KMS-11 (cell line): ENCODE measurements at regions not wholly inside any gene's neighbourhood (a gene's known extent, or its start where the extent isn't known, plus 50 kb on each side); places are given as distances from the start of the nearest gene placed in this dataset.

Source experiments
- H2AFZ ChIP-seq: fragments of 200-600 bp; sonication (generic); 2 replicates; pipeline ENCODE4 v1.6.1; 2016; ENCODE audit warnings: antibody characterized with exemption, mixed run types, low read depth
- H3K27ac ChIP-seq: fragments of 200-600 bp; sonication (generic); 2 replicates; pipeline ENCODE4 v1.6.1; 2016; ENCODE audit warnings: mild to moderate bottlenecking, mixed run types
- H3K27me3 ChIP-seq: fragments of 200-600 bp; sonication (generic); 2 replicates; pipeline ENCODE4 v1.6.1; 2017; ENCODE audit warnings: mild to moderate bottlenecking, low read depth, mixed run types, moderate library complexity; ENCODE audit not compliant: insufficient read depth
- H3K36me3 ChIP-seq: fragments of 200-600 bp; sonication (generic); 2 replicates; pipeline ENCODE4 v1.6.1; 2017; ENCODE audit warnings: mild to moderate bottlenecking, mixed run types; ENCODE audit not compliant: insufficient read depth
- H3K4me1 ChIP-seq: fragments of 200-600 bp; sonication (generic); 2 replicates; pipeline ENCODE4 v1.6.1; 2016; ENCODE audit warnings: mild to moderate bottlenecking, low read depth, mixed run types; ENCODE audit not compliant: poor library complexity, severe bottlenecking
- H3K4me2 ChIP-seq: fragments of 200-600 bp; sonication (generic); 2 replicates; pipeline ENCODE4 v1.7.0; 2016; ENCODE audit warnings: mild to moderate bottlenecking, mixed run types
- H3K4me3 ChIP-seq: fragments of 200-600 bp; sonication (generic); IDR thresholded peaks from 2 replicates; pipeline ENCODE4 v1.6.1; 2017; ENCODE audit warnings: low read depth, low read length, mixed read lengths; ENCODE audit not compliant: insufficient read depth
- H3K79me2 ChIP-seq: fragments of 200-600 bp; sonication (generic); 2 replicates; pipeline ENCODE4 v1.6.1; 2016; ENCODE audit warnings: low read depth, mixed run types; ENCODE audit not compliant: insufficient read depth
- H3K9ac ChIP-seq: fragments of 200-600 bp; sonication (generic); 2 replicates; pipeline ENCODE4 v1.6.1; 2016; ENCODE audit warnings: mild to moderate bottlenecking, mixed run types
- H4K20me1 ChIP-seq: fragments of 200-600 bp; sonication (generic); 2 replicates; pipeline ENCODE4 v1.6.1; 2016; ENCODE audit warnings: mild to moderate bottlenecking, mixed run types; ENCODE audit not compliant: insufficient read depth
- CTCF ChIP-seq: fragments of 200-600 bp; sonication (generic); conservative IDR thresholded peaks from 2 replicates; pipeline ENCODE4 v1.6.1; 2017; ENCODE audit warnings: low read depth, mild to moderate bottlenecking, antibody characterized with exemption, low read length, moderate library complexity, mixed read lengths

- Histone ChIP-seq H3K79me2 (no peaks in the 10 kb centered on the region), H3K4me3 (no peak overlapping the region), H3K4me1 (no peaks in the 10 kb centered on the region), H3K36me3 (no peaks in the 10 kb centered on the region), H3K27me3 (no peaks in the 10 kb centered on the region), H3K27ac (no peak overlapping the region), H4K20me1 (no peaks in the 10 kb centered on the region), H3K9ac (no peak overlapping the region), H3K4me2 (no peak overlapping the region), H2AFZ (no peak overlapping the region)
- no peak for TF ChIP-seq CTCF
Observed at GRCh38 chr9:12170456-12170855, 522.7 kb upstream of the TYRP1 start.

GRCh38 chr9:12178634-12179033 lies 514.6 kb upstream of the TYRP1 start:
- no peak overlapping the region for H3K27ac ChIP-seq
- no peaks in the 10 kb centered on the region for H3K36me3 ChIP-seq
- no peaks in the 10 kb centered on the region for H3K4me1 ChIP-seq
- no peak overlapping the region for H2AFZ ChIP-seq
- no peak overlapping the region for H3K4me2 ChIP-seq
- H3K27me3 ChIP-seq: no peaks in the 10 kb centered on the region
- H3K79me2 ChIP-seq: no peaks in the 10 kb centered on the region
- no peak overlapping the region for H3K4me3 ChIP-seq
- H4K20me1 ChIP-seq: no peaks in the 10 kb centered on the region
- H3K9ac ChIP-seq: no peak overlapping the region
- no peak for TF ChIP-seq CTCF

GRCh38 chr9:12182806-12183205 lies 510.4 kb upstream of the TYRP1 start:
- no peaks in the 10 kb centered on the region for H4K20me1 ChIP-seq
- H2AFZ ChIP-seq: no peak overlapping the region
- H3K27ac ChIP-seq: no peak overlapping the region
- no peak for TF ChIP-seq CTCF
- no peaks in the 10 kb centered on the region for H3K4me1 ChIP-seq
- no peak overlapping the region for H3K4me3 ChIP-seq
- no peak overlapping the region for H3K4me2 ChIP-seq
- no peak overlapping the region for H3K9ac ChIP-seq
- H3K79me2 ChIP-seq: no peaks in the 10 kb centered on the region
- H3K27me3 ChIP-seq: no peaks in the 10 kb centered on the region
- no peaks in the 10 kb centered on the region for H3K36me3 ChIP-seq

- no peaks in the 10 kb centered on the region for H3K79me2 ChIP-seq
- H3K4me2 ChIP-seq: no peak overlapping the region
- no peaks in the 10 kb centered on the region for H3K36me3 ChIP-seq
- no peaks in the 10 kb centered on the region for H3K27me3 ChIP-seq
- no peaks in the 10 kb centered on the region for H3K4me1 ChIP-seq
- no peak overlapping the region for H2AFZ ChIP-seq
- TF ChIP-seq CTCF: no peak
- H3K4me3 ChIP-seq: no peak overlapping the region
- H4K20me1 ChIP-seq: no peaks in the 10 kb centered on the region
- no peak overlapping the region for H3K9ac ChIP-seq
- no peak overlapping the region for H3K27ac ChIP-seq
Observed at GRCh38 chr9:12183321-12183720, 509.9 kb upstream of the TYRP1 start.

- no peaks in the 10 kb centered on the region for H3K36me3 ChIP-seq
Observed at GRCh38 chr9:12185856-12186255, 507.3 kb upstream of the TYRP1 start.

More at GRCh38 chr9:12185856-12186255, 507.3 kb upstream of the TYRP1 start:
- no peak for TF ChIP-seq CTCF
- Histone ChIP-seq H3K4me1 (no peaks in the 10 kb centered on the region), H3K4me2 (no peak overlapping the region), H3K9ac (no peak overlapping the region), H3K27ac (no peak overlapping the region), H3K79me2 (no peaks in the 10 kb centered on the region), H3K27me3 (no peaks in the 10 kb centered on the region), H4K20me1 (no peaks in the 10 kb centered on the region), H3K4me3 (no peak overlapping the region), H2AFZ (no peak overlapping the region)
